Activated naive CD8-positive, alpha-beta T cell treated with anti-CD3 and anti-CD28 coated beads, Interleukin-2, amount 50 U/mL, for 24 hours (primary cell): ENCODE measurements at regions not wholly inside any gene's neighbourhood (a gene's known extent, or its start where the extent isn't known, plus 50 kb on each side); places are given as distances from the start of the nearest gene placed in this dataset.

Experiments used
- ATAC-seq: fragments of 150-1000 bp; cut with Tn5 transposase; one replicate; pipeline ENCODE4 v1.10.0; 2021
- DNase-seq: peaks from one replicate; pipeline ENCODE4 v3.0.0; 2021
- H3K27ac Mint-ChIP-seq: one replicate; pipeline ENCODE4 v1.8.0; 2021; ENCODE audit warnings: mild to moderate bottlenecking, mixed read lengths
- H3K27me3 Mint-ChIP-seq: one replicate; pipeline ENCODE4 v1.8.0; 2021; ENCODE audit warnings: mixed read lengths
- H3K36me3 Mint-ChIP-seq: one replicate; pipeline ENCODE4 v1.8.0; 2021; ENCODE audit warnings: low read depth, mixed read lengths
- H3K4me1 Mint-ChIP-seq: one replicate; pipeline ENCODE4 v1.8.0; 2021; ENCODE audit warnings: mixed read lengths
- H3K4me3 Mint-ChIP-seq: one replicate; pipeline ENCODE4 v1.8.0; 2021; ENCODE audit warnings: mild to moderate bottlenecking, moderate library complexity, mixed read lengths
- H3K9me3 Mint-ChIP-seq: one replicate; pipeline ENCODE4 v1.8.0; 2021; ENCODE audit warnings: mixed read lengths

DNA sequence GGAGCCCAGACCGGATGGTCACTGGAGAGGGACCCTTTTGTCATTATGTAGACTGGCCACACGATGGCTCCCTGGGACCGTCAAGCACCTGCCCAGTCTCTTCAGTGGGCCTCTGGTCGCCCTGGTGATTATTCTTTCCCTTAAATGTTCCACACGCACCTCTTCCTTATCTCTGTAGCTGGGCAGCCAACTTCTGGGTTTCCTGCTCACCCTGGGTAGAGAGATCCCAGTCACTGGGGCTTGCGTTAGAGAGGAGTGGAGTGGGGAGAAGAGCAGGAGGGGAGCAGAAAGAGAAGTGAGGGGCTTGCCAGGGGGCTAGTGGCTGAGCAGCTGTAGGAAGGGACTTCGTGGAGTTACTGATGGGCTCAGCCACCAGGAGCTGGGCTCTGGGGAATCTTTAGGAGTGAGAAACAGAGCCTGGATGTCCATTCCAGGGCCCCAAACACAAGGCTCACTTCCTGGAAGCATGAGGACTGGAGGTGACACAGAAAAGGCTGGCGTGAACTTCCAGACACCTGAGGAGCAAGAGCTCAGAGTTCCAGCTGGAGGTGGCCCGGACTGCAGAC, 150.1 kb downstream of the DHX35 start:
- peak; percentile 8 for DNase-seq
- H3K36me3 Mint-ChIP-seq, result no peaks in the 10 kb centered on the region
- H3K27ac Mint-ChIP-seq, result no peak overlapping the region
- H3K9me3 Mint-ChIP-seq, result no peaks in the 10 kb centered on the region
- H3K4me3 Mint-ChIP-seq, result no peak overlapping the region
- H3K4me1 Mint-ChIP-seq, result no peaks in the 10 kb centered on the region
- peaks cover 33% of the 10 kb centered on the region for H3K27me3 Mint-ChIP-seq
- no peak for ATAC-seq

GRCh38 chr20:39111359-39112177, 149.4 kb downstream of the DHX35 start:
- ATAC-seq (no peak), DNase-seq (no peak)
- Mint-ChIP-seq H3K4me3 (no peak overlapping the region), H3K27ac (no peak overlapping the region), H3K4me1 (no peaks in the 10 kb centered on the region), H3K9me3 (no peaks in the 10 kb centered on the region), H3K36me3 (no peaks in the 10 kb centered on the region), H3K27me3 (peaks cover 35% of the 10 kb centered on the region)

GRCh38 chr20:39110819-39111136, 148.6 kb downstream of the DHX35 start:
- ATAC-seq, result no peak
- Mint-ChIP-seq H3K4me3 (no peak overlapping the region), H3K9me3 (no peaks in the 10 kb centered on the region), H3K27ac (no peak overlapping the region), H3K27me3 (peaks cover 39% of the 10 kb centered on the region), H3K4me1 (no peaks in the 10 kb centered on the region), H3K36me3 (no peaks in the 10 kb centered on the region)
- DNase-seq, result no peak

DNA sequence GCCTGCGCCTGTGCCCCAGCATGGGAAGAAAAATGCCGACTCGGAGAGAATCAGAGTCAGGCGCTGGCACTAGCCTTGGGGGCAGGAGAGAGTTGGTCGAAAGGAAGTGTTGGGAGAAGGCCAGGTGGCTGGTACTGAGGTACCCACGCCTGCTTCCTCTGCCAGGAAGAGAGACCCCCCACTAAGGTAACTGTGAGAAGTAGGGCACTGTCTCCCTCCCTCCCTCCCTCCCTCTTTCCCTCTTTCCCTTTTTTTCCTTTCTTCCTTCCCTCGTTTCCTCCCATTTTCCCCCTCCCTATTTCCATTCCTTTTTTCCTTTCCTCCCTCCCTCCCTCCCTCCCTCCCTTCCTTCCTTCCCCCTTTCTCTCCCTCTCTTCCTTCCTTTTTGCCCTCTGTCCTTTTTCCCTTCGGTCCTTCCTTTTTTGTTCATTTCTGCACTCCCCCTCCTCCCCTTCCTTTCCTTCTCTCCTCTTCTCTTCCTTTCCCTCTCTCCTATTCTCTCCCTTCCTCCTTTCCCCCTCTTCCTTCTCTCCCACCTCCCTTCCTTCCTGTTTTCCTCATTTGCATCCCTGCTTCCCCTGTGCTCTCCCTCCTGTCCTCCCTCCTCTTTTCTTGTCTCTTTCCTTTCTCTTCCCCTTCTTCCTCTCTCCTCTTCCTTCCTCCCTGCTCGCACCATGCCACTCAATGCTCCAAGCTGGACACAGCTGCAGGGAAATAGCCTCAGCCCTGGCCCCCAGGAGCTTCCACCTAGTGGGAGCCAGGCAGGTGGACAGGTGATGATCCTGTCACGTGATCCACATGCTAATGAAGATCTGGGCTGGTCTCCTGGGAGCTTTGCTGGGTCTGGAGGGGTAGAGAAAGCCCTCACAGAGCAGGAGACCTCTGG, 148.0 kb downstream of the DHX35 start:
- no peak for ATAC-seq
- H3K9me3 Mint-ChIP-seq, result no peaks in the 10 kb centered on the region
- H3K4me1 Mint-ChIP-seq, result no peaks in the 10 kb centered on the region
- DNase-seq, result no peak
- peaks cover 40% of the 10 kb centered on the region for H3K27me3 Mint-ChIP-seq
- no peak overlapping the region for H3K4me3 Mint-ChIP-seq
- no peak overlapping the region for H3K27ac Mint-ChIP-seq
- no peaks in the 10 kb centered on the region for H3K36me3 Mint-ChIP-seq

DNA sequence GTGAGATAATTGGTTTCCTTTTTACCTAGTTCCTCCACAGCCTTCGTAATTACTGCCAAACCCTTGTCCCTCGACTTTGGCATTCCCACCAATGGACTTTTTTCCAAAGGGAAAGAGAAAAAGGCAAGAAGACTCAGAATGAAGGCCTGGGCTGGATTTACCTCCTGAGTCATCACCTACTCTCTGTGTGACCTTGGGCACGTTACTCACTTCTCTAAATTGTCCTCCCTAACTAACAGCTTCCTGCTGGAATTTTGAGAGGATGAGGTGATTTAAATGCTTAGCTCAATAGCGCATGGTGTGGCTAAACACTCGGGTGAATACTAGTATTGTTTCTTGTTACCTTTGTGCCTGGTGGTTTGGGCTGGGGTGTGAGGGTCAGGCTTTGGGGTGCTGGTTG, 146.6 kb downstream of the DHX35 start:
- no peak overlapping the region for H3K27ac Mint-ChIP-seq
- DNase-seq (no peak), ATAC-seq (no peak)
- no peaks in the 10 kb centered on the region for H3K9me3 Mint-ChIP-seq
- no peaks in the 10 kb centered on the region for H3K36me3 Mint-ChIP-seq
- H3K4me1 Mint-ChIP-seq, result no peaks in the 10 kb centered on the region
- no peak overlapping the region for H3K4me3 Mint-ChIP-seq
- H3K27me3 Mint-ChIP-seq, result peaks cover 40% of the 10 kb centered on the region

DNA sequence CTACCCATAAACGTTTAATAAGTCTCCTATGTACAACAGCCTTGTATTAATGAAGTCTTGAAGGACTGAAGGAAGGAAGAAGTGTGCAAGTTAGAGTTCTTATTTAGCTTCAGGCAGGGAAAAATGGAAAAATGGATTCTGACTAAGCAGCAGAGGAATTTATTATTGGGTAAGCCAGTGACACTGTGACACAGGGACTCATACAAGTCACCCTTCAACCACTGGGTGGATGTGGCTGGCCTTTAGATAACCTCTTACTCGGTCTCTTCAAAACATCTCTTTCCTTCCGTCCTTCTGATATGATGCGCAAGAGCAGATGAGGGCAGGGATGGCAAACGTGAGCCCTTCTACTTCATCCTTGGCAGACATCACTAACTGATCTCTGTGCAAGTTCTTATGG, 145.6 kb downstream of the DHX35 start:
- ATAC-seq (no peak), DNase-seq (no peak)
- H3K27ac Mint-ChIP-seq, result no peak overlapping the region
- no peaks in the 10 kb centered on the region for H3K9me3 Mint-ChIP-seq
- H3K4me3 Mint-ChIP-seq, result no peak overlapping the region
- peaks cover 40% of the 10 kb centered on the region for H3K27me3 Mint-ChIP-seq
- no peaks in the 10 kb centered on the region for H3K4me1 Mint-ChIP-seq
- no peaks in the 10 kb centered on the region for H3K36me3 Mint-ChIP-seq

- DNase-seq, result no peak
- no peaks in the 10 kb centered on the region for H3K9me3 Mint-ChIP-seq
- no peak for ATAC-seq
- H3K27me3 Mint-ChIP-seq, result peaks cover 35% of the 10 kb centered on the region
- no peak overlapping the region for H3K27ac Mint-ChIP-seq
- H3K4me3 Mint-ChIP-seq, result no peak overlapping the region
- H3K36me3 Mint-ChIP-seq, result no peaks in the 10 kb centered on the region
- H3K4me1 Mint-ChIP-seq, result no peaks in the 10 kb centered on the region
Observed at GRCh38 chr20:39106791-39107190, 144.6 kb downstream of the DHX35 start.

- no peak for DNase-seq
- H3K4me3 Mint-ChIP-seq, result no peak overlapping the region
- no peaks in the 10 kb centered on the region for H3K9me3 Mint-ChIP-seq
- H3K27me3 Mint-ChIP-seq, result peaks cover 32% of the 10 kb centered on the region
- no peaks in the 10 kb centered on the region for H3K36me3 Mint-ChIP-seq
- no peaks in the 10 kb centered on the region for H3K4me1 Mint-ChIP-seq
- no peak overlapping the region for H3K27ac Mint-ChIP-seq
- ATAC-seq, result no peak
Observed at GRCh38 chr20:39105551-39105950, 143.4 kb downstream of the DHX35 start.

DNA sequence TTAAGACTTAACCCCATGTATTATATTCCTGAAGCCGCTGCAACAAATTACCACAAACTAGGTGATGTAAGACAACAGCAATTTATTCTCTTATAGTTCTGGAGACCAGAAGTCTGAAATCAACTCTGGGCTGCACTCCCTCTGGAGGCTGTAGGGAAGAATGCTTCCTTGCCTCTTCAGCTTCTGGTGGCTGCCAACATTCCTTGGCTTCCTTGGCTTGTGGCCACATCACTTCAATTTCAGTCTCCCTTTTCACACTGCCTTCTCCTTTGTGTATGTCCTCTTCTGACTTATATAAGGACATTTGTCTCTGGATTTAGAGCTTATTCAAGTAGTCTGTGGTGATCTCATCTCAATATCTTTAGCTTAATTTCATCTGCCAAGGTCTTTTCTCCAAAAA, 141.6 kb downstream of the DHX35 start:
- Mint-ChIP-seq H3K4me1 (no peaks in the 10 kb centered on the region), H3K36me3 (no peaks in the 10 kb centered on the region), H3K4me3 (no peak overlapping the region), H3K27ac (no peak overlapping the region), H3K9me3 (no peaks in the 10 kb centered on the region), H3K27me3 (peaks cover 22% of the 10 kb centered on the region)
- ATAC-seq (no peak), DNase-seq (no peak)

DNA sequence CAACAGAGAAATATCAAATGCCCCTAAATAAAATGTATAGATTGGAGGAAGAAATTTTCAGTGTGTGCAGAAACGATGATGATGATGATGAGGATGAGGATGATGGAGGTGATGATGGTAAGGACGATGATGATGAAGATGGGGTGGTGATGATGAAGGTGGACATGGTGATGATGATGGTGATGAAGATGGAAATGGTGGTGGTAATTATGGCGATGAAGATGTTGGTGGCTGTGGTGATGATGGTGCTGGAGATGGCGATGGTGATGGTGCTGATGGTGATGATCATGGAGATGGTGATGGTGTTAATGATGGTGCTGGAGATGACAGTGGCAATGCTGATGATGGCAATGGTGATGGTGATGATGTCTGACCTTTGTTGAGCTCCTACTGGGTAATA, 141.2 kb downstream of the DHX35 start:
- no peak overlapping the region for H3K27ac Mint-ChIP-seq
- peaks cover 22% of the 10 kb centered on the region for H3K27me3 Mint-ChIP-seq
- H3K4me1 Mint-ChIP-seq, result no peaks in the 10 kb centered on the region
- no peak overlapping the region for H3K4me3 Mint-ChIP-seq
- no peak for ATAC-seq
- no peak for DNase-seq
- H3K9me3 Mint-ChIP-seq, result no peaks in the 10 kb centered on the region
- no peaks in the 10 kb centered on the region for H3K36me3 Mint-ChIP-seq

DNA sequence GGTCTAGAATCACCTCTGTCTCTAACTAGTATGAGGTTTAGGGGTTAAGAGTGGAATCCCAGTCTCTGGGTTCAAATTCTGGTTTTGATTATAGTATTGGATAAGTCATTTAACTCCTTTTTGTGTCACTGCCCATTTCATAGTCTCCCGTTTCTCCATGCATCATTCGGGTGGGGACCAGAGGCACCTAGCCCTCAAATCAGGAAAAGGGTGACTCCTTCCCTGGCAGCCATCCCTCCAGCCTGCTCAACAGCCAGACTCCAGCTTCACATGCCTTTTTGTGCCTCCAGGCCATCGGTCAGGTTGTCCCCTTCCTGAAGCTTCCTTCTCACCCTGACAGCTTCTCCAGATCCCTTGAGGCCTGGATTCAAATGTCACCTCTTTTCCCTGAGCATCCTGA, 139.8 kb downstream of the DHX35 start:
- Mint-ChIP-seq H3K36me3 (no peaks in the 10 kb centered on the region), H3K27ac (no peak overlapping the region)

GRCh38 chr20:39100691-39101090, 138.5 kb downstream of the DHX35 start:
- Mint-ChIP-seq H3K9me3 (no peaks in the 10 kb centered on the region), H3K36me3 (no peaks in the 10 kb centered on the region), H3K27me3 (peaks cover 13% of the 10 kb centered on the region), H3K4me3 (no peak overlapping the region), H3K27ac (no peak overlapping the region), H3K4me1 (no peaks in the 10 kb centered on the region)
- no peak for ATAC-seq
- DNase-seq, result no peak

More for the DNA sequence above, 139.8 kb downstream of the DHX35 start:
- peaks cover 18% of the 10 kb centered on the region for H3K27me3 Mint-ChIP-seq
- no peak for ATAC-seq
- no peak overlapping the region for H3K4me3 Mint-ChIP-seq
- no peak for DNase-seq
- H3K9me3 Mint-ChIP-seq, result no peaks in the 10 kb centered on the region
- H3K4me1 Mint-ChIP-seq, result no peaks in the 10 kb centered on the region

GRCh38 chr20:39097889-39098288, 135.7 kb downstream of the DHX35 start:
- H3K4me3 Mint-ChIP-seq, result no peak overlapping the region
- no peaks in the 10 kb centered on the region for H3K36me3 Mint-ChIP-seq
- no peak overlapping the region for H3K27ac Mint-ChIP-seq
- no peaks in the 10 kb centered on the region for H3K4me1 Mint-ChIP-seq
- ATAC-seq (no peak), DNase-seq (no peak)
- no peaks in the 10 kb centered on the region for H3K9me3 Mint-ChIP-seq
- H3K27me3 Mint-ChIP-seq, result peaks cover 13% of the 10 kb centered on the region

DNA sequence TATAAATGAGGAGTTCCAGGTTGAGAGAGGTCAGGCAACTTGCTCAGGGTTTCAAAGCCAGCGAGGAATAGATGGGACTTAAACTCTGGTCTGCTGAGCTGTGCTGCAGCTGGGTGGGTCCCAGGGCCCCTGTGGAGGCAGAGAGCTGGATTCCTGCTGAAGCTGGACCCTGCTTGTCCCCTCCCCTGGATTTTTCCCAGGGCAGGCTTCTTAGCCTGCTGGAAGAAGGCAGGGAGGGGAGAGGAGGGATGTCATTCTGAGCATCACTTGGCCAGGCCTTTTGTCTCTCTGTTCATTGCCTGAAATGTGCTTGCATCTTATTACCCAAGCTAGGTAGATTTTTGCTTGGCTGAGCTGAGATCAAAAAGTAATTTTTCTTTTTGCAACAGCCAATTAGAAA, 133.7 kb downstream of the DHX35 start:
- Mint-ChIP-seq H3K36me3 (no peaks in the 10 kb centered on the region), H3K9me3 (no peaks in the 10 kb centered on the region), H3K27me3 (peaks cover 15% of the 10 kb centered on the region), H3K4me3 (no peak overlapping the region), H3K27ac (no peak overlapping the region), H3K4me1 (no peaks in the 10 kb centered on the region)
- no peak for ATAC-seq
- DNase-seq, result no peak

GRCh38 chr20:39094391-39094790, 132.2 kb downstream of the DHX35 start:
- no peak overlapping the region for H3K27ac Mint-ChIP-seq

More at GRCh38 chr20:39094391-39094790, 132.2 kb downstream of the DHX35 start:
- Mint-ChIP-seq H3K9me3 (peaks cover 3% of the 10 kb centered on the region), H3K4me1 (peaks cover under 1% of the 10 kb centered on the region), H3K27me3 (peaks cover 16% of the 10 kb centered on the region), H3K36me3 (no peaks in the 10 kb centered on the region), H3K4me3 (no peak overlapping the region)
- DNase-seq, result no peak
- no peak for ATAC-seq
